RPMI7951 (cell line): ENCODE measurements at regions not wholly inside any gene's neighbourhood (a gene's known extent, or its start where the extent isn't known, plus 50 kb on each side); places are given as distances from the start of the nearest gene placed in this dataset.

Experiments
- DNase-seq: peaks from one replicate; pipeline ENCODE4 v3.0.0-alpha.2; 2012; ENCODE audit warnings: low read depth

DNA sequence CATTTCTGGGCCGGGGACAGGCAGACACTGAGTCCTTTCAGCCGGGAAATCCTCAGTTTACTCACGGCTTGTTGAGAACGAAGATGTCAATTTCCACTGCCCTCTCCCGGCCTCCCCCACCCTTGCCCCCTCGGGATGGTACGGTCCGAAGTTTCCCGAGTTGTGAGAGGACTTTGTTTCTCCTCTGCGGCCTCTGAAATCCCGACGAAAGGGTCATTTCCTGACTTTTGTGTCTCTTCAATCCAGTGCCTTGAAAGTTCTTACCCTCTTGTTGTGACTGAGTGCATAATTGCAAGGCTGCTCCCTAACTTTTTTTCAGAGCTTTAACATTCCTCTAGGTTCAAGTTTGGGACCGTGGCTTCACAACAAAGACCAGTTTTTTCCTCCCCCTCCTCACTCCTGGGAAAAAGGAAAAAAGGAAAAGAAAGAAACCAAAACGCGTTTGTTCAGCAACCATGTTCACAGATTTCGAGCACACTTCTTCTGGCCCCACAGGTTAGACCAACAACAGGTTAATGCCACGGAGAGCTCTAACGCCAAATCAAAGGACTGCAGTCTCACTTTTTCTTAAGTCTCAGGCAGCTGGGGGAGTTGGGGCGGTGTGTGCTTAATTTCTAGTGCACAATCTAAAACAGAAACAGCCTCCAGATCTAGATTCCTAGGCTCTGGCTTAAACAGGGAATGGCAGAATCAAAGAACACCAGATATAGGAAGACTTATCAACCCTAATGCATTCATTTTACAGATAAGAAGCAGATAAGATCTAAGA, 138.9 kb downstream of the TMCO5A start:
- DNase-seq: peak; percentile 78

DNA sequence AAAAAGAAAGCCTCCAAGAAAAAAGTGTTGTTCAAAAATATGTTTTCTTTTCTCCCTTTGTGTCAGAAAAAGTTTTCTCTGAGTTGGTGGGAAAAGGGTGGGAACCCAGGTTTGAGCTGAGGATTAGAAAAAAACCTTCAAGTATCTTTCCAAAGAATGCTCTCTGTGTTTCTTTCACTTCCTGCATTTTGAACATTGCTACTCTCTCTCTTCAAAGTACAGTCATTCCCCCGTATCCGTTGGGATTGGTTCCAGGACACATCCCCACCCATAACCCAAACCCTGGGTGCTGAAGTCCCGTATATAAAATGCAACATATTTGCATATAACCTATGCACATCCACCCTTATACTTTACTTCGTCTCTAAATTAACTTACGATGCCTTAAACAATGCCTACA, 139.6 kb downstream of the TMCO5A start:
- DNase-seq: peak; percentile 75

DNA sequence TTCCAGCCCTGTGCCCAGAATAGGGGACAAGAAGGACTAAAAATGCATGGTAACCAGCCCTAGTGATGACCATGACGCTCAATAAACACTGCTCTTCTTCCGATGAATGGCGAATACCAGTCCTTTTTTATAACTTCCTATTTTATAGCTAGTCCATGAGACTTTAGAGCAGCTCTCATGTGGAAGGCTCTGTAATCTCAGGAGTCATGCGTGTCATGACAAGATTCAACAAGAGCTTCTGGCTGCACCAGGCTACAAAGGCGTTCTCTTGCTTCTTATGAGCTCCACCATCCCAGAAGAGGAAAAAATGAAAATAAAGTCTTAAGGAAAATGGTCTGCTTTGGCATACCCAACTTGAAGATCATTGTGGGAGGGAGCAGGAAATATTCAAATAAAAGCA, 141.0 kb downstream of the TMCO5A start:
- DNase-seq: no peak

DNA sequence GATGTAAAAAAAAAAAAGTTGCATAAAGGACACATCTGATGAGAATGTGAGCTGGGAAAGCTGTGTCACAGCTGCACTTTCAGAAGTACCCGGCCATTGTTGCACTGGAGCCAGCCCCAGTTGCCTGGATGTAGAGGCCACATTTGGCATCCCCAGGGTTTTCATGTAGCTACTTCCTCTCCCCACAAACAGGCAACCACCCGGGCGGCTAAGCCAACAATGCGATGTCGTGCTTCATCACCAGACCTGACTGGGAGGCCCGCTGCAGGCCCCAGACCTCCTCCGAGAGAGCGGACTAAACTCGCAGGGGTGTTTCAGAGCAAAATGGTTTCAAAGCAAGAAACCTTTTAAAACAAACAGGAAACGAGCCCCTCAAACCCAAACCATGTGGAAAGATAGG, 142.3 kb downstream of the TMCO5A start:
- DNase-seq: no peak

DNA sequence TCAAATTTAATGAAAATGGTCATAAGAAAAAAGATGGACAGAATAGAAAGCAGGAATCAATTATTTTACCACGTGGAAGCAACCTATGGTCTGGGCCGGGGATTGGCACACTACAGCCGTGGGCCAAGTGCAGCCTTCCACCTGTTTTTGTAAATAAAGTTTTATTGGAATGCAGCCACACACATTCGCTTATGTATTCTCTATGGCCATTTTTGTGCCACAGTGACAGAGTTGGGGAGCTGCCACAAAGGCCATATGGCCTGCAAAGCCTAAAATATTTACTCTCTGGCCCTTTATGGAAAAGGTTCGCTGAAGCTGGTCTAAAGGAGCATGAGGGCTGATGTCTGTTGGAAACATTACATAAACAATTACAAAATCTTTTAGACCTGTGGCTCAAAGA, 144.8 kb downstream of the TMCO5A start:
- DNase-seq: no peak

DNA sequence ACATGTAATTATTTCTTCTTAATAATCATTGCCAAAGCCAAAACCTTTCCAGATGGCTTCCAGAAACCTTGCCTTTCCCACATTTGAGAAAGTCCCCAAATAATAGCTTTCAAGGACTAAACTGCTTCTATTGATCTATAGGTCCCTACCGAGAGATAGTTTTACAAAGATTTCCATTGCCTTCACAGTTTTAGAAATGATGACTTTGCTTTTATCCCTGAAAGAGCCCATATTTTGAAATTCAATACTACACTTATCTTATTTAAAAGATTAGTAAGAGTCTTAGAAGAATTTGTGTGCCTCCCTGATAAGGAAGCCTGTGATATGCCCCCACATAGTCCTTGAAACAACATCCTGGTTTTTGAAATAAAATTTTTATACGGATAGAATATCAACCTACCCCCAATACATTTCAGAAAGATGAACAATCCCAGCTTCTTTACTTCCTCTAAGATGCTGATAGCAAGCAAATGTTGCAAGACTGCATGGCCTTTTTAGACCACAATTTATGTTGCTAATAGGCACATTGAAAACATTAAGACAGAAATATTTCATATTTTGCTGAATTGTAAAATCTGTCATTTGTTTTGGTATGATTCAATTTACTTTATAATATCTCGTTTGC, 146.3 kb downstream of the TMCO5A start:
- no peak for DNase-seq

DNA sequence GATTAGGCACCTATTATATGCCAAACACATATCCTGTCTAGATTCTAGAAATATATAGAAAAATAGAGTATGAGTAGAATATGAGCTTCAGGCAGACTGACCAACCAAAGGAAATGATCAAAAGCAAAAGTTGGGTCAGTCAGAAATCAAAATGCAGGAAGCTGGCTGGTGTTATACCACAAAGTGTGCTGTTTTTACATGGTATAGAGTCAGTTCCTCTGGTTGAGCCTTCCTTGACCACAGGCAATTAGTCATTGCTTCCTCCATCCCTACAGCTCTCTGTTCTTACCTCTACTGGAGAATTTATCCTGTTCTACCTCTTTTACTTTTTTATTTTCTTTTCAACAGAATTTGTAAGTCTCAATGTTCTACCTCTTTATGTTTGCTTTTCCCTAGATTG, 149.8 kb downstream of the TMCO5A start:
- DNase-seq: peak; percentile 84

DNA sequence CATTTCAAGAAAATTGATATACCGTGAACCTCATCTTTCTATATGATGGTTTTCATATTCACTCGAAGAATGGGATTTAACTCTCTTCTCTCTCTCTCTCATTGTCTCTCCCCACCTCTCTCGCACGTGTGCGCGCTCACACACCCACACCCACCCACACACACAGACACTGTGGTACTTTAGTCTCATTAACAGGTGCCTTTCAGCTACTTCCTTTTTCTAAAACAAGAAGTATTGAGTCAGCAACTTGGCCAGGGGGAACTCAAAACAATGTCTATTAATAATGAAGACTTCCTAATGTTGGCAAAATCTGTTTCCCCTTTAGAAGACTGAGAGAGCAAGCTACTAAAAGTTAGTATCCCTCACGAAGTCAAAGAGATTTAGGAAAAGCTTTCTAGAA, 150.7 kb downstream of the TMCO5A start:
- DNase-seq: no peak

DNA sequence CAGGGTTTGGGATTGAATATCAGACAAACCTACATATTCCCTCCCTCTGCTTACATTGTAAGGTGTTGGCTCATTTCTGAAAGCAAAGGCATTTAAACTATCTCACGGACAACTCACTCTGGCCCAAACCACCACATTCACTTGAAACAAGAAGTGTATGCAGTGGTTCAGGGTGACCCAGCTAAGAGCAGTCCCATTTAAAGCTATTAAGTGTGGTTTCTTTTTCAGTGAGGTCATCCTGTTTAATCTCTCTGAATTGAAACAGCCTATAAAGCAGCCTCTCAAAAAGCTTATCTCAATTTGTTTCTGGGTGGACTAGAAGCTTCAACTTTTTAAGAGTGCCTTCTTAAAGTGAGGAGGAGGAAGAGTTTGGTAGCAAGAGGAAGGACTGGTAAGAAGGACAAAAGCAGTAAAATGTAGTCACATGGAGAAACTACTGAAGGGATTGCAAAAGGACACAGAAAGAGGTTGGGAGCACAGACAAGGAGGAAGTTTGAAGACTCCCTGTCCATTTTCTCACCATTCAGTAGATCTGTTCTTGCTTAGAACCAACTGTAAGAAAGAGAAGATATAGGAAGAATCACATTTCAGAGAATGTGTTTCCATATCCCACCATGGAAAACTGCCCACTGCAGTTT, 151.6 kb downstream of the TMCO5A start:
- peak; percentile 65 for DNase-seq

DNA sequence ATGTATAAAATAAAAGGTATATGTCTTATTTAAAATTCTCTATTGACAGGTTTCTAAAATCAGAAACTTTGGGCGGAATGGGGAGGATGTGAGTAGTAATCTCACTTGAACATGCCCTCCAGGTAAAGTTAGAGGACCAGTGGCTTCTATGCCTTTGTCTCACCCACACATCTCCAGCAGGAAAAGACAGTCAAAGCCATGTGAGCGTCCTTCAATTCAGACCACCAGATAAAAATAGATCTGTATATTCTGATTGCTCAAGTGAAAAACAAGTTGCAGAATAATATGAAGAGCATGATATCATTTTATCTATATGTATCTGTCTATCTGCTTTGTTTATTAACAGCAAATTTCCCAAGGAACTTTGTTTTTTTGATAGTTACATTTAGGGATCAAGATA, 152.2 kb downstream of the TMCO5A start:
- DNase-seq: no peak

DNA sequence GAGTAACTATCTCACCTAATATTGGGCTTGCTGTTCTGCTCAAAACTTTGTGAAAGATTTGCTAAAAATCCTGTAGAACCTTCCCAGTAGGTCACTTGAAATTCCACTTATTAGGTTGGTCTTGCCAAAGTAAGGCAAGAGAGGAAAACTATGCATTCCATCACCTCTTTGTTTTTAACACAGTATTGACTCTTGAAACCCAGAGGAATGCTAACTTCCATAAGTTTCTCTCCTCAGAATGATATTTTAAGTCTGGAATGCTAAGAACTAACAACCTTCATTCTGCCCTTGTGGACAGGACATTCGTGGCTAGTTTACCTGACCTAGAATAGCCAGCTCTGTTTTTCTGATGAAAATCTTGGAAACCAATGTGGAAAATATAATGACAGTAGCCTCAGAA, 154.5 kb downstream of the TMCO5A start:
- DNase-seq: no peak

DNA sequence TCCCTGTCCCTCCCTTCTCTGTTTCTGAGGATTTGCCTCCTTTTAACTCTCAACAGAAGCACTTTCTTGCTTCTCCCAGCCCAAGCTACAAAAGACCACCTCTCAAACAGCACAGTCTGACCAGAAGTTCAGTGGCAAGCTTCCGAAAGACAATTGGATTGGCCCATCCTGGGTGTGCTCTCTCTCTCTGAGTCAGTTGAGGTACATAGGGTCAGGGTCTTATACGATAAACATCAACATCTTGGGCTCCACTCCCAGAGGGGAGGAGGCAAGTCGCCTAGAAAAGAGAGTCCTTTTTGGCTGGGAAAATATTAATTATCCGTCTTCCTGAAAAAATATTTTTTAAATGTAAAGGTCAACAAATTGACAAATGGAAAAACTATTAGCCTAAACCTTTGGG, 155.8 kb downstream of the TMCO5A start:
- no peak for DNase-seq

DNA sequence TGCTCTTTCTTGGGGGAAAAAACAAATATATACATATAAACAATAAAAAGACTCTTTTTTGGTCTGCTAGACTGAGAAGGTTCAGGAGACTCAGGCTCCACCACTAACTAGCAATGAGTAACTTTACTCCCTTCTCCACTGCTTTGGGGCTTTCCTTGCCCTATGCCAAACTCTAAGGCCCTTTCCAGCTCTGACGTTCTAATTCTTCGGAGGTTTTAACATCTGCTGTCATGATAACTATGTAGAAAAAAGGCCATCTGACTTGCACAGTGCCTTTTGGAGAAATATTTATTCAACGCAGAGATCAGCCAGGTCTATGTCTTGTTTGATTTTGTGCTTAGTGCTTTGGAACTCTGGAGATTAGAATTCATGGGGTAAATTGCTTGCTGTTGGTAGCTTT, 156.2 kb downstream of the TMCO5A start:
- DNase-seq: no peak

DNA sequence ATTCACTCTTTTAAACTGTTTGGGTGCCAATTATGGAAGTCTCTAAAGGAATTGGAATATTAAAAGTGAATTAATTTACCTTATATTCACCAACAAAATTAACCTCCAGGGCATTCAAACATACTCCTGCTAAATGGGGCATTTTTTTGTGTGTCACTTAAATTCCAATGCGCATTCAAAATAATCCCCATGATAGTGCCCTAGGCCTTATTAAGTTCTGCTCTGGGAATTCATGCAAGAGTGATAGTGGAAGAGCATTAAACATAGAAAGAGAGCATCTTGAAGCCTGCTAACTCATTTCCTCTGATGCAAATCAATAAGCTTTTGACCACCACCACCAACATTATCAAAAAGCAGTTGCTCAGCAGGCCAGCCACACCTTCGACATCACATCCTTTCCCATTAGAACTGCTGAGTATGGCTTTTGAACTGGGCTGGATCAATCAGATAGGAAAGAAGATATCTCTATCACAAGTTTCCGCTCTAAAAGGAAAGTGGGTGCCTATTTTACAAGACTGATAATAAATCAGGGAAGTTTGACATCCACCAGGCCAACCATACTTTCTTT, 156.7 kb downstream of the TMCO5A start:
- no peak for DNase-seq

DNA sequence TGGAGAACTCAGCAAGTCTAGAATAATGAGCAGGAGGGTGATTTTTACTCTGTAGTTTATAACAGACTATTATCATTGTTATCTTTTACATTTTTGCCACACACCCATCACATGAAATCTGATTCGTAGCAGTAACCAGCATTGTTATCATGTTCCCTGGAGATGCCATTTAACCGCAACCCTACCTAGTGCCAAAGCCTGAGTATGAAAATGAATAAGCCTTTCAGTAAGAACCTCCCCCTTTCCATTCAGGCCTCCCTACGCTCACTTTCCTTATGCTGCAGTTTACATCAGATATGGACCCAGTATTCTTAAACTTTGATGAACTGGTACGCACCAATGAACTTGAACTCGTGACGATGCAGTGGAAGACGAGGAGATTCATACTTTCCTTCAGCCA, 158.7 kb upstream of the SPRED1 start:
- no peak for DNase-seq

DNA sequence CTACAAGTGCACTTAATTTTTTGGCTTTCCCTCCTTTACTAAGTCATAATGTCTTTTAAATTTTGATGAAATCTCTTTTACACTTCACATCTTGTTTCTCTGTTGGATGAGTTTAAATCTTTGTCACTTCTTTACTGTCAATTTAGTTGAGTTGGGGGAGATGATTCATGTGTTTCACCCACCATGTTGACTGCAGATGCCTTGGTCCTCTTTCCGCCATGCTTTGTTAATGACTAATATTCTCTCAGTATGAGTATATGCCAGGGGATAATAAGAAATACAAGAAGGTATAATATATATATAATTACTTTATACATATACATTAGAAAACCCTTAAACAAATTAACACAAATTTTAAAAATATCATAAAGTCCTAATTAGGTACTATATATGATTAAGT, 149.7 kb upstream of the SPRED1 start:
- DNase-seq: no peak

DNA sequence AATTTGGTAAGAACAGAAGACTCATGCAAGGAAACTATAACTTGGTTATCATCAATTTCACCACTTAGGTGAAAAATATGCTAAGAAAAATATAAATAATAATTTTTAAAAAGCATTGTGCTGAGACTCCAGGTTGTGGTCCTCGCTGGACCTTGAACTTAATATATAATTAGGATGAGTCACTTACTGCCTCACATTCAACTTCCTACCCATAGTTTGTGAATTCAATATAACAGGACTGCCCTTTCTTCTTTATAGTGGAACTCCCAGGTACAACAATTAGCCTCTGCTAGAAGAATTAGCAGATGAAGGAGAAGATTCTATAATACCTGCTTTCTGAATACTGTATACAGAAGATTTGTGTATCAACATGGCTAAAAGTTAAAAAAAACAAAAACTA, 149.1 kb upstream of the SPRED1 start:
- DNase-seq: no peak

DNA sequence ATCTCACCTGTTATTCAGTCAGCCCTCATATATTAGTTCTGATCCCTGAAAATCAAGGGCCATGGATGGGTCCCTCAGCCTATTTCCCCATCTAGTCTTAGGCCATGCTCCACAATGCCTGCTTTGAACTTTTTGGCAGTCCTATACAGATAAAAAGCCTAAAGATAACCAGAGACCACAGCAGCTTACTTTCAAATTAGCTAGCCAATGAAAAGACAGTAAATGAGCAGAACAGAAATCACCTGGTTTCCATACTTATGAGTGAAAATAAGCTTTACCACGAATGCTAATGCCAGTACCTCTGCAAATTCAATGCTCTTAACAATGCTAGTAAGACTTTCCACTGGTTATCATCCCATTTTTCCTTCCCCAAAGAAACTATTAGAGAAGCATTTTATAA, 141.6 kb upstream of the SPRED1 start:
- DNase-seq: no peak

DNA sequence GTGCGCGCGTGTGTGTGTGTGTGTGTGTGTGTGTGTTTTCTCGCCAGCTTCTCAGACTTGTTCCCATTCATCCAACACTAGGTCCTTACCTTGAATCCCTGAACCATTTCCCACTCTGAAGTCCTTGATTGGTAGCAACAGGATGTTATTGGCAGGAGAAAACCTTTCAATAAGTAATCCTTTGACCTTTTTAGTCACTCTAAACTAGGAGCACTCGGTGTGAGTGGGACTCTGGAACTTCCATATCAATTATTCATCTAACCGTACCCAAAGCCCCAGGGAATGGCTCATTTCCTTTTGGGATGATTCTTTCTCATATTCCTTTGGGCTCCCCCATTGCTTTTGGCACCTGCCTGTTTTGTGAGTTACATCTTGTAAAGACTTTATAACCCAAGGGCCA, 140.2 kb upstream of the SPRED1 start:
- DNase-seq: no peak

DNA sequence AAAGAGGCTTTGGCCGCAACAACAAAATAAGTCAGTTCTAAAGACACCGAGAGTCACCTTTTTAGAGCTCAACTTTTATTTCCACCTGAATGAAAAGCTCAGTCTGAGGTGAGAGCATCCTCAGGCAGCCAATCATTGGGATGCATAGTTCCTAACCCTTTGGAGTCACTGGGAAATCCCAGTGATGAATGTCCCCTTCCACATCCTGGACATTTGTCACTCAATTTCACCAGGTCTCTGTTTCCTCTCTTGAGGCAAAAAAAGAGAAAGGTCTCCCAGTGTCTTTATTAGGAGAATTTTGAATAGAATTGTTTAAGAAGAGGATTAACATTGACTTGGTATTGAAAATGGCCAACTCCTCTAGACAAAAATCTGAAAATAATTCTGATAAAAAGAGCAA, 137.5 kb upstream of the SPRED1 start:
- DNase-seq: no peak

DNA sequence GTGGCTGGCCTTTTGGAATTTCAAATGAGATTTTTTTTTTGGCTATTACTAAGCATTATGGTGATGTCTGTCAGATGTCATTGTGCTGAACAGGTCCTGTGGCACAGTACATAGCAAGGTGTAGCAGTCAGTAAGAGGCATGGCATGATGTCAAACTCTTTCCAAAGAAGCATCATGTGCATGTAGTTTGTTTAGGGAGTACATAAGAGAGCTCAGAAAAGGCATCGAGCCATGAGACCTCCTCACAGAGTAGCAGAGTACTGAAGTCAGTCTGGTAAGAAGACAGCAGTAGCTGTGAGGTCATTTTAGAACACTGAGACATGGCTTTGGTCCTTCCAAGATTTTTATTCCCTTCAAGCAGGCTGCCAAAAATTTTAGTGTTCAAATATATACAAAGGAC, 134.9 kb upstream of the SPRED1 start:
- DNase-seq: no peak

DNA sequence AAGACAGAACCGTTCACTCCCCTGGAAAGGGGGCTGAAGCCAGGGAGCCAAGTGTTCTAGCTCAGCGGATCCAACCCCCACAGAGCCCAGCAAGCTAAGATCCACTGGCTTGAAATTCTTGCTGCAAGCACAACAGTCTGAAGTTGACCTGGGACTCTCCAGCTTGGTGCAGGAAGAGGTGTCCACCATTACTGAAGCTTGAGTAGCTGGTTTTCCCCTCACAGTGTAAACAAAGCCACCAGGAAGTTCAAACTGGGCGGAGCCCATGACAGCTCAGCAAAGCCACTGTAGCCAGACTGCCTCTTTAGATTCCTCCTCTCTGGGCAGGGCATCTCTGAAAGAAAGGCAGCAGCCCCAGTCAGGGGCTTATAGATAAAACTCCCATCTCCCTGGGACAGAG, 132.8 kb upstream of the SPRED1 start:
- peak; percentile 34 for DNase-seq

DNA sequence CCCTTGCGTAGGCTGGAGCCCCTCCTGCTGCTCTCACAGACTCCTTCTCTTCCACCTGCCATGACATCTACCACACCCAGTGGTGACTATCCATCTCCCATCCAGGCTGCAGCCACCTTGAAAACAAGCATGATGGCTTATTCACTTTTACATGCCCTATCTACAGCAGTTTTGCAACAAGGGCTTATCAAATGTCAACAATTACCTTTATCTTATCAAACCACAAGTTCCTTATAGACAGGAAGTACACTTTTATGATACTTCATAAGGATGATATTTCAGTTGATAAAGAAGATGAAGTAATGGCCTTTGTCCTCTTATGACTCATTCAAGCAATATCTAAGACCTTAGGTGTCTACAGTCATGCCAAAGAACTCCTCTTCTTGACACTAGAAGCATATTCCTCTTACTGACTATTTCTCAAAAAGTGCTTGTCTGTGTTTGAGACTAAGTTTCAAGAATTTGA, 125.3 kb upstream of the SPRED1 start:
- peak; percentile 55 for DNase-seq
